HL-60 (cell line): ENCODE measurements at regions not wholly inside any gene's neighbourhood (a gene's known extent, or its start where the extent isn't known, plus 50 kb on each side); places are given as distances from the start of the nearest gene placed in this dataset.
"Not testable (repeated sequence)": the region's sequence is repeated elsewhere in the genome, so short reads cannot be mapped to it uniquely, and the experiment has no call there.

ENCODE experiments used
- DNase-seq, 2 experiments: peaks; one replicate each; pipeline ENCODE4 v3.0.0-alpha.2; 2010 to 2020; ENCODE audit warnings: low read depth in 1 of 2, low spot score in 1 of 2
- H3K27ac ChIP-seq: fragments of 250-450 bp; sonication (Bioruptor Pico); replicated peaks from 2 replicates; pipeline ENCODE4 v1.5.1; 2020; ENCODE audit warnings: mild to moderate bottlenecking, moderate library complexity
- H3K27me3 ChIP-seq: fragments of 250-450 bp; sonication (Bioruptor Pico); 2 replicates; pipeline ENCODE4 v1.5.1; 2021; ENCODE audit warnings: mild to moderate bottlenecking, moderate library complexity; ENCODE audit not compliant: insufficient read depth, poor library complexity, severe bottlenecking
- H3K4me3 ChIP-seq: replicated peaks from 2 replicates; pipeline ENCODE4 v1.5.1; 2011; ENCODE audit warnings: mild to moderate bottlenecking, control low read depth, low read length; ENCODE audit not compliant: insufficient read depth
- CTCF ChIP-seq: IDR thresholded peaks from one replicate; pipeline ENCODE4 v1.5.1; 2011; ENCODE audit warnings: low read length, control low read depth, inconsistent platforms; ENCODE audit not compliant: insufficient read depth
- GABPA ChIP-seq: IDR thresholded peaks from 2 replicates; pipeline ENCODE4 v1.6.1; 2012; ENCODE audit warnings: low read depth
- POLR2AphosphoS5 ChIP-seq: IDR thresholded peaks from 2 replicates; pipeline ENCODE4 v1.6.1; 2012; ENCODE audit warnings: low read depth
- SPI1 ChIP-seq: IDR thresholded peaks from 2 replicates; pipeline ENCODE4 v1.6.1; 2012; ENCODE audit warnings: low read depth, mild to moderate bottlenecking, borderline replicate concordance
- TF ChIP-seq, protein P1 (sequence below): IDR thresholded peaks from 2 replicates; pipeline ENCODE4 v1.6.1; 2012; ENCODE audit warnings: low read depth; ENCODE audit not compliant: insufficient replicate concordance

DNA sequence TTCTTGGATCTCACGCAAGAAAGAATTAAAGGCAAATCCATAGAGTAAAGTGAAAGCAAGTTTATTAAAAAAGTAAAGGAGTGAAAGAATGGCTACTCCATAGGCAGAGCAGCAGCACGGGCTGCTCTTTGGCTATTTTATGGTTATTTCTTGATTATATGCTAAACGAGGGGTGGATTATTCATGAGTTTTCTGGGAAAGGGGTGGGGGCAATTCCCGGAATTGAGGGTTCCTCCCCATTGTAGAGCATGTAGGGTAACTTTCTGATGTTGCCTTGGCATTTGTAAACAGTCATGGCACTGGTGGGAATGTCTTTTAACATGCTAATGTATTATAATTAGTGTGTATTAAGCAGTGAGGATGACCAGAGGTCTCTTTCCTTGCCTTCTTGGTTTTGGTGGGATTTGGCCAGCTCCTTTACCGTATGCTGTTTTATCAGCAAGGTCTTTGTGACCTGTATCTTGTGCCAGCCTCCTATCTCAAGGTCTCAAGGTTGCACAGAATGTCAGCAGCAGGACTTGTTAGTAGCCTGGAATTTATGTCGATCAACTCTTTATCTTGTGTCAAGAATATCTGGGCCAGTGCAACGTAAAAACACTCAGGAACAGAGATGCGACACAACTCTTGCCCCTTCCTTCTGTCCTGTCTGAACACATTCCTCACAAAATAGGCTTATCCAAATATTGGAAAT, 931.4 kb downstream of the QKI start:
- H3K27ac ChIP-seq, result no peak overlapping the region
- no peak for TF ChIP-seq GABPA
- TF ChIP-seq POLR2AphosphoS5, result no peak
- no peak for TF ChIP-seq SPI1
- no peaks in the 10 kb centered on the region for H3K27me3 ChIP-seq
- H3K4me3 ChIP-seq, result no peak overlapping the region
- no peak for DNase-seq

DNA sequence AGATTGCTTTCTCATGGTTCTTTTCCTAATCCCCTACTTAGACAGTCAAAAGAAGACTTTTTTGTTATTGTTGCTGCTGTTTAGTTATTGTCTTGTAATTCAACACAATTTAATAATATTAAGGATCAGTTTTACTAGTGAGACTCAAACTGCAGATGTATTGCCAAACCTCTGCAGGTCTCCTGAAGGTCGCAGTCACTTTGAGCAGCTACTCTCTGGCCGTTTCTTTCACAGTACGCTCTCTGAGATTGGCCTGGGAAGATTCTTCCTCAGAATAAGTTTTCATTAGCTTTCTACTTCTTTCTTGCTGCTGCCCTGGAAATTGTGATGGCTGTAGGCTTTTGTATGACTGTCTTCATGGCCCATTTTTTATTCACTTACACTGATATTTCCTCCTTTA, 930.8 kb downstream of the QKI start:
- H3K4me3 ChIP-seq, result no peak overlapping the region

GRCh38 chr6:164344801-164345291, 930.3 kb downstream of the QKI start:
- H3K27me3 ChIP-seq, result no peaks in the 10 kb centered on the region
- TF ChIP-seq CTCF (no peak), GABPA (no peak), SPI1 (no peak), POLR2AphosphoS5 (no peak)
- TF ChIP-seq, protein P1, sequence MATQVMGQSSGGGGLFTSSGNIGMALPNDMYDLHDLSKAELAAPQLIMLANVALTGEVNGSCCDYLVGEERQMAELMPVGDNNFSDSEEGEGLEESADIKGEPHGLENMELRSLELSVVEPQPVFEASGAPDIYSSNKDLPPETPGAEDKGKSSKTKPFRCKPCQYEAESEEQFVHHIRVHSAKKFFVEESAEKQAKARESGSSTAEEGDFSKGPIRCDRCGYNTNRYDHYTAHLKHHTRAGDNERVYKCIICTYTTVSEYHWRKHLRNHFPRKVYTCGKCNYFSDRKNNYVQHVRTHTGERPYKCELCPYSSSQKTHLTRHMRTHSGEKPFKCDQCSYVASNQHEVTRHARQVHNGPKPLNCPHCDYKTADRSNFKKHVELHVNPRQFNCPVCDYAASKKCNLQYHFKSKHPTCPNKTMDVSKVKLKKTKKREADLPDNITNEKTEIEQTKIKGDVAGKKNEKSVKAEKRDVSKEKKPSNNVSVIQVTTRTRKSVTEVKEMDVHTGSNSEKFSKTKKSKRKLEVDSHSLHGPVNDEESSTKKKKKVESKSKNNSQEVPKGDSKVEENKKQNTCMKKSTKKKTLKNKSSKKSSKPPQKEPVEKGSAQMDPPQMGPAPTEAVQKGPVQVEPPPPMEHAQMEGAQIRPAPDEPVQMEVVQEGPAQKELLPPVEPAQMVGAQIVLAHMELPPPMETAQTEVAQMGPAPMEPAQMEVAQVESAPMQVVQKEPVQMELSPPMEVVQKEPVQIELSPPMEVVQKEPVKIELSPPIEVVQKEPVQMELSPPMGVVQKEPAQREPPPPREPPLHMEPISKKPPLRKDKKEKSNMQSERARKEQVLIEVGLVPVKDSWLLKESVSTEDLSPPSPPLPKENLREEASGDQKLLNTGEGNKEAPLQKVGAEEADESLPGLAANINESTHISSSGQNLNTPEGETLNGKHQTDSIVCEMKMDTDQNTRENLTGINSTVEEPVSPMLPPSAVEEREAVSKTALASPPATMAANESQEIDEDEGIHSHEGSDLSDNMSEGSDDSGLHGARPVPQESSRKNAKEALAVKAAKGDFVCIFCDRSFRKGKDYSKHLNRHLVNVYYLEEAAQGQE, result no peak
- no peak for DNase-seq
- H3K27ac ChIP-seq, result no peak overlapping the region
- H3K4me3 ChIP-seq, result no peak overlapping the region

More for the DNA sequence above, 930.8 kb downstream of the QKI start:
- Histone ChIP-seq H3K27me3 (no peaks in the 10 kb centered on the region), H3K27ac (no peak overlapping the region)
- TF ChIP-seq CTCF (no peak), POLR2AphosphoS5 (no peak), SPI1 (no peak), GABPA (no peak)
- TF ChIP-seq, protein P1, result no peak
- DNase-seq, result no peak

GRCh38 chr6:164339442-164339841, 924.9 kb downstream of the QKI start:
- not testable (repeated sequence) for H3K27ac ChIP-seq, DNase-seq, H3K4me3 ChIP-seq, H3K27me3 ChIP-seq
